GM23248 (cell line): ENCODE measurements at regions not wholly inside any gene's neighbourhood (a gene's known extent, or its start where the extent isn't known, plus 50 kb on each side); places are given as distances from the start of the nearest gene placed in this dataset.

Experiments
- EZH2 ChIP-seq: fragments of 200-600 bp; sonication (generic); IDR thresholded peaks from 2 replicates; pipeline ENCODE4 v1.6.1; 2018; ENCODE audit warnings: antibody characterized with exemption, mild to moderate bottlenecking; ENCODE audit not compliant: insufficient read depth, poor library complexity, severe bottlenecking
- EZH2phosphoT487 ChIP-seq: fragments of 200-600 bp; sonication (generic); IDR thresholded peaks from 2 replicates; pipeline ENCODE4 v1.6.1; 2018; ENCODE audit warnings: antibody characterized with exemption, moderate library complexity, mild to moderate bottlenecking, low read depth; ENCODE audit not compliant: insufficient read depth

DNA sequence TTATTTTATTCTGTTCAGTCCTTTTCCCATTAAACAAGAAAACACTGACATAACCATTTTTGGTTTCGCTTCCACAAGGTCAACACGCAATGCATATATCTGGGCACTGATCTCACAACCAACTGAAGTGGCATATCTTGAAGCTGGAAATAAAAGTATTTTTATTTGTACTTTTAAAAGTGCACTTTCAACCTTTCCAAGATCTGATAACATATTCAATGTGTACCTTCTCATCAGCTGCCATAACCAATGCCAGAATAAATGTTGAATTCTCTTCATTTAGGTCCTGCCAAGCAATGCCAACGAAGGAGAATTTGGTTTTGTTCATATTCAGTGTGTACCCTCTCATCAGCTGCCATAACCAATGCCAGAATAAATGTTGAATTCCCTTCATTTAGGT, 148.9 kb upstream of the CEP126 start:
- TF ChIP-seq EZH2phosphoT487 (no peak), EZH2 (no peak)
